Adipocyte (in vitro differentiated cells): ENCODE measurements at regions not wholly inside any gene's neighbourhood (a gene's known extent, or its start where the extent isn't known, plus 50 kb on each side); places are given as distances from the start of the nearest gene placed in this dataset.
"Not testable (repeated sequence)": the region's sequence is repeated elsewhere in the genome, so short reads cannot be mapped to it uniquely, and the experiment has no call there.

ENCODE experiments used
- DNase-seq: peaks from one replicate; pipeline ENCODE4 v3.0.0-alpha.2; 2015; ENCODE audit warnings: low read depth
- H3K27me3 ChIP-seq: replicated peaks from 2 replicates; pipeline ENCODE4 v1.7.0; 2013; ENCODE audit warnings: mild to moderate bottlenecking, low read length, moderate library complexity; ENCODE audit not compliant: control insufficient read depth, insufficient read depth
- H3K36me3 ChIP-seq: 2 replicates; pipeline ENCODE4 v1.7.0; 2013; ENCODE audit warnings: low read length, mild to moderate bottlenecking, moderate library complexity; ENCODE audit not compliant: control insufficient read depth, insufficient read depth, severe bottlenecking
- H3K4me1 ChIP-seq: 2 replicates; pipeline ENCODE4 v1.7.0; 2013; ENCODE audit warnings: mild to moderate bottlenecking, low read length, moderate library complexity; ENCODE audit not compliant: control insufficient read depth, insufficient read depth
- H3K4me3 ChIP-seq: 2 replicates; pipeline ENCODE4 v1.7.0; 2013; ENCODE audit warnings: mild to moderate bottlenecking, low read length, moderate library complexity
- H3K9ac ChIP-seq: 2 replicates; pipeline ENCODE4 v1.7.0; 2013; ENCODE audit warnings: mild to moderate bottlenecking, low read length, moderate library complexity
- H3K9me3 ChIP-seq: 2 replicates; pipeline ENCODE4 v1.7.0; 2013; ENCODE audit warnings: mild to moderate bottlenecking, low read length, moderate library complexity; ENCODE audit not compliant: control insufficient read depth

- DNase-seq = not testable (repeated sequence)
These were observed 256.2 kb downstream of the SPATA31A1 start for GRCh38 chr9:39611449-39612231.

GRCh38 chr9:39616480-39616879 is 261.0 kb downstream of the SPATA31A1 start:
- H3K27me3 ChIP-seq, H3K4me1 ChIP-seq, H3K4me3 ChIP-seq, H3K36me3 ChIP-seq, DNase-seq, H3K9me3 ChIP-seq, H3K9ac ChIP-seq: not testable (repeated sequence)

More at GRCh38 chr9:39611449-39612231, 256.2 kb downstream of the SPATA31A1 start:
- not testable (repeated sequence) for H3K4me1 ChIP-seq, H3K27me3 ChIP-seq, H3K4me3 ChIP-seq, H3K9ac ChIP-seq, H3K36me3 ChIP-seq, H3K9me3 ChIP-seq

GRCh38 chr9:39624048-39624447 is 268.6 kb downstream of the SPATA31A1 start:
- H3K4me1 ChIP-seq, H3K27me3 ChIP-seq, H3K9me3 ChIP-seq, DNase-seq, H3K36me3 ChIP-seq, H3K4me3 ChIP-seq, H3K9ac ChIP-seq: not testable (repeated sequence)

- H3K4me3 ChIP-seq, DNase-seq, H3K4me1 ChIP-seq, H3K9ac ChIP-seq, H3K9me3 ChIP-seq, H3K27me3 ChIP-seq, H3K36me3 ChIP-seq: not testable (repeated sequence)
These were observed 276.6 kb downstream of the SPATA31A1 start for GRCh38 chr9:39632071-39632470.

- H3K27me3 ChIP-seq, DNase-seq: not testable (repeated sequence)
These were observed 293.6 kb downstream of the SPATA31A1 start for GRCh38 chr9:39649029-39649428.

GRCh38 chr9:39656960-39657603 is 301.6 kb downstream of the SPATA31A1 start:
- DNase-seq, H3K4me3 ChIP-seq, H3K9me3 ChIP-seq: not testable (repeated sequence)

More at GRCh38 chr9:39649029-39649428, 293.6 kb downstream of the SPATA31A1 start:
- not testable (repeated sequence) for H3K4me3 ChIP-seq, H3K36me3 ChIP-seq, H3K9ac ChIP-seq, H3K4me1 ChIP-seq, H3K9me3 ChIP-seq

GRCh38 chr9:39663020-39663419 is 307.6 kb downstream of the SPATA31A1 start:
- not testable (repeated sequence) for DNase-seq, H3K27me3 ChIP-seq, H3K9ac ChIP-seq, H3K4me1 ChIP-seq, H3K36me3 ChIP-seq, H3K9me3 ChIP-seq, H3K4me3 ChIP-seq

More at GRCh38 chr9:39656960-39657603, 301.6 kb downstream of the SPATA31A1 start:
- H3K36me3 ChIP-seq, H3K9ac ChIP-seq, H3K4me1 ChIP-seq, H3K27me3 ChIP-seq: not testable (repeated sequence)

- H3K9me3 ChIP-seq, H3K36me3 ChIP-seq, DNase-seq, H3K4me1 ChIP-seq, H3K27me3 ChIP-seq, H3K4me3 ChIP-seq, H3K9ac ChIP-seq: not testable (repeated sequence)
These were observed 308.2 kb downstream of the SPATA31A1 start for GRCh38 chr9:39663713-39664112.

- not testable (repeated sequence) for H3K4me1 ChIP-seq, H3K4me3 ChIP-seq, H3K9ac ChIP-seq, H3K36me3 ChIP-seq, H3K9me3 ChIP-seq, DNase-seq, H3K27me3 ChIP-seq
These were observed 309.6 kb downstream of the SPATA31A1 start for GRCh38 chr9:39665020-39665419.

GRCh38 chr9:39674437-39675210 is 319.2 kb downstream of the SPATA31A1 start:
- not testable (repeated sequence) for H3K4me3 ChIP-seq, H3K36me3 ChIP-seq, H3K9me3 ChIP-seq, DNase-seq, H3K9ac ChIP-seq, H3K4me1 ChIP-seq, H3K27me3 ChIP-seq

GRCh38 chr9:39675211-39675553 is 319.7 kb downstream of the SPATA31A1 start:
- DNase-seq, H3K4me1 ChIP-seq, H3K9me3 ChIP-seq, H3K36me3 ChIP-seq, H3K27me3 ChIP-seq, H3K9ac ChIP-seq, H3K4me3 ChIP-seq: not testable (repeated sequence)
